Neural cell (in vitro differentiated cells): ENCODE measurements at regions not wholly inside any gene's neighbourhood (a gene's known extent, or its start where the extent isn't known, plus 50 kb on each side); places are given as distances from the start of the nearest gene placed in this dataset.

ENCODE experiments used
- H2AFZ ChIP-seq: fragments of 200-600, 300-800 bp; sonication (generic), shearing (Covaris generic); 2 replicates; pipeline ENCODE4 v1.6.0; 2014; ENCODE audit warnings: low read depth, mild to moderate bottlenecking, antibody characterized with exemption, low read length, moderate library complexity
- H3F3A ChIP-seq: fragments of 200-600 bp; shearing (Covaris generic); 2 replicates; pipeline ENCODE4 v1.6.1; 2016; ENCODE audit warnings: mild to moderate bottlenecking, moderate library complexity, mixed read lengths, antibody characterized with exemption, low read length; ENCODE audit not compliant: insufficient read depth, poor library complexity, severe bottlenecking
- H3K27ac ChIP-seq: fragments of 200-600, 300-800 bp; sonication (generic), shearing (Covaris generic); 2 replicates; pipeline ENCODE4 v1.5.1; 2014; ENCODE audit warnings: mild to moderate bottlenecking, low read length, moderate library complexity
- H3K27me3 ChIP-seq: fragments of 300-800, 200-600 bp; sonication (generic), shearing (Covaris generic); 2 replicates; pipeline ENCODE4 v1.6.0; 2014; ENCODE audit warnings: mild to moderate bottlenecking, low read depth, low read length, moderate library complexity; ENCODE audit not compliant: insufficient read depth
- H3K36me3 ChIP-seq: fragments of 300-800, 200-600 bp; sonication (generic), shearing (Covaris generic); 2 replicates; pipeline ENCODE4 v1.5.1; 2014; ENCODE audit warnings: mild to moderate bottlenecking, antibody characterized with exemption, low read length, moderate library complexity; ENCODE audit not compliant: insufficient read depth
- H3K4me2 ChIP-seq: fragments of 300-800, 200-600 bp; sonication (generic), shearing (Covaris generic); 2 replicates; pipeline ENCODE4 v1.6.0; 2014; ENCODE audit warnings: mild to moderate bottlenecking, low read length
- H3K4me3 ChIP-seq: fragments of 300-800, 200-600 bp; sonication (generic), shearing (Covaris generic); 2 replicates; pipeline ENCODE4 v1.5.1; 2014; ENCODE audit warnings: mild to moderate bottlenecking, low read length, moderate library complexity
- H3K79me2 ChIP-seq: fragments of 200-600 bp; shearing (Covaris generic); replicated peaks from 2 replicates; pipeline ENCODE4 v1.6.0; 2014; ENCODE audit warnings: mild to moderate bottlenecking, low read length, moderate library complexity; ENCODE audit not compliant: insufficient read depth
- H3K9ac ChIP-seq: fragments of 300-800, 200-600 bp; sonication (generic), shearing (Covaris generic); 2 replicates; pipeline ENCODE4 v1.6.1; 2016; ENCODE audit warnings: mild to moderate bottlenecking, low read length, mixed read lengths
- H3K9me2 ChIP-seq: fragments of 200-600 bp; shearing (Covaris generic); 2 replicates; pipeline ENCODE4 v1.6.1; 2016; ENCODE audit warnings: mild to moderate bottlenecking, low read length, mixed read lengths; ENCODE audit not compliant: insufficient read depth
- H3K9me3 ChIP-seq: fragments of 200-600, 300-800 bp; sonication (generic), shearing (Covaris generic); 2 replicates; pipeline ENCODE4 v1.6.1; 2016; ENCODE audit warnings: mild to moderate bottlenecking, mixed run types, low read length, moderate library complexity, mixed read lengths
- H4K20me1 ChIP-seq: fragments of 200-600 bp; shearing (Covaris generic); 2 replicates; pipeline ENCODE4 v1.6.1; 2016; ENCODE audit warnings: mild to moderate bottlenecking, mixed run types; ENCODE audit not compliant: insufficient read depth
- CTCF ChIP-seq: fragments of 450-650 bp; IDR thresholded peaks from 2 replicates; pipeline ENCODE4 v1.5.1; 2014; ENCODE audit warnings: antibody characterized with exemption, mild to moderate bottlenecking, moderate library complexity; ENCODE audit not compliant: poor library complexity, severe bottlenecking
- EP300 ChIP-seq: fragments of 450-650 bp; conservative IDR thresholded peaks from 2 replicates; pipeline ENCODE4 v1.6.1; 2014; ENCODE audit warnings: antibody characterized with exemption, mild to moderate bottlenecking, moderate library complexity; ENCODE audit not compliant: poor library complexity, severe bottlenecking
- EZH2 ChIP-seq: fragments of 200-600, 300-800 bp; shearing (Covaris generic), sonication (generic); IDR thresholded peaks from 2 replicates; pipeline ENCODE4 v1.6.1; 2014; ENCODE audit warnings: antibody characterized with exemption, low read length, borderline replicate concordance, mild to moderate bottlenecking; ENCODE audit not compliant: insufficient read depth, poor library complexity, severe bottlenecking
- MXI1 ChIP-seq: fragments of 450-650 bp; conservative IDR thresholded peaks from 2 replicates; pipeline ENCODE4 v1.6.1; 2014; ENCODE audit warnings: antibody characterized with exemption, mild to moderate bottlenecking; ENCODE audit not compliant: poor library complexity, severe bottlenecking
- POLR2AphosphoS5 ChIP-seq: IDR thresholded peaks from 2 replicates; pipeline ENCODE4 v1.6.1; 2012
- RAD21 ChIP-seq: fragments of 450-650 bp; conservative IDR thresholded peaks from 2 replicates; pipeline ENCODE4 v1.6.1; 2014; ENCODE audit warnings: antibody characterized with exemption, mild to moderate bottlenecking, moderate library complexity
- REST ChIP-seq: IDR thresholded peaks from 2 replicates; pipeline ENCODE4 v1.6.1; 2012; ENCODE audit warnings: borderline replicate concordance
- SMC3 ChIP-seq: fragments of 450-650 bp; conservative IDR thresholded peaks from 2 replicates; pipeline ENCODE4 v1.6.1; 2014; ENCODE audit warnings: antibody characterized with exemption, mild to moderate bottlenecking, moderate library complexity; ENCODE audit not compliant: poor library complexity
- TAF1 ChIP-seq: IDR thresholded peaks from 2 replicates; pipeline ENCODE4 v1.6.1; 2012; ENCODE audit warnings: low read depth

- no peak overlapping the region for H2AFZ ChIP-seq
- no peaks in the 10 kb centered on the region for H4K20me1 ChIP-seq
- TF ChIP-seq REST (no peak), POLR2AphosphoS5 (no peak), SMC3 (no peak), EP300 (no peak), EZH2 (no peak), CTCF (no peak), RAD21 (no peak), TAF1 (no peak), MXI1 (no peak)
- no peaks in the 10 kb centered on the region for H3K27me3 ChIP-seq
- H3K27ac ChIP-seq, result no peak overlapping the region
- no peaks in the 10 kb centered on the region for H3K79me2 ChIP-seq
- no peaks in the 10 kb centered on the region for H3K9me2 ChIP-seq
- no peaks in the 10 kb centered on the region for H3K9me3 ChIP-seq
- H3K4me3 ChIP-seq, result no peak overlapping the region
- H3K9ac ChIP-seq, result no peak overlapping the region
- H3K4me2 ChIP-seq, result no peak overlapping the region
- H3F3A ChIP-seq, result no peaks in the 10 kb centered on the region
- no peaks in the 10 kb centered on the region for H3K36me3 ChIP-seq
Measured at GRCh38 chr18:44520981-44521667, 159.6 kb upstream of the SETBP1 start.

GRCh38 chr18:44521668-44522022, 159.0 kb upstream of the SETBP1 start:
- no peaks in the 10 kb centered on the region for H3K9me2 ChIP-seq
- H3K9me3 ChIP-seq, result no peaks in the 10 kb centered on the region
- no peak overlapping the region for H3K27ac ChIP-seq
- no peak overlapping the region for H3K4me2 ChIP-seq
- no peaks in the 10 kb centered on the region for H3K79me2 ChIP-seq
- H3K36me3 ChIP-seq, result no peaks in the 10 kb centered on the region
- no peaks in the 10 kb centered on the region for H3F3A ChIP-seq
- H3K9ac ChIP-seq, result no peak overlapping the region
- H2AFZ ChIP-seq, result no peak overlapping the region
- H4K20me1 ChIP-seq, result no peaks in the 10 kb centered on the region
- no peak for TF ChIP-seq EZH2
- no peak for TF ChIP-seq EP300
- TF ChIP-seq TAF1, result no peak
- TF ChIP-seq CTCF, result no peak
- TF ChIP-seq REST, result no peak
- no peak for TF ChIP-seq RAD21
- no peak for TF ChIP-seq MXI1
- TF ChIP-seq POLR2AphosphoS5, result no peak
- no peak for TF ChIP-seq SMC3
- H3K4me3 ChIP-seq, result no peak overlapping the region
- no peaks in the 10 kb centered on the region for H3K27me3 ChIP-seq
